Gastroesophageal sphincter (tissue), 3 donors: ENCODE measurements at regions not wholly inside any gene's neighbourhood (a gene's known extent, or its start where the extent isn't known, plus 50 kb on each side); places are given as distances from the start of the nearest gene placed in this dataset.

Experiments
- EP300 ChIP-seq: sonication (generic); formaldehyde crosslinking; IDR thresholded peaks from one replicate; pipeline ENCODE4 v1.6.1; 2017; ENCODE audit warnings: antibody characterized with exemption, mild to moderate bottlenecking
- POLR2A ChIP-seq, 2 donors: fragments of 450-650 bp; IDR thresholded peaks; one replicate each; pipeline ENCODE4 v1.6.1; 2017; ENCODE audit warnings: antibody characterized with exemption in 2 of 2, mild to moderate bottlenecking in 2 of 2, moderate library complexity in 1 of 2
- POLR2AphosphoS5 ChIP-seq: sonication (generic); formaldehyde crosslinking; IDR thresholded peaks from one replicate; pipeline ENCODE4 v1.6.1; 2017; ENCODE audit warnings: antibody characterized with exemption
- TF ChIP-seq, protein P1 (sequence below), 4 experiments: fragments of 200-600 bp in 2 of 4; fragments of 450-650 bp in 2 of 4; sonication (generic) in 1 of 4; IDR thresholded peaks; one replicate each; pipeline ENCODE4 v1.5.1; 2017 to 2019; ENCODE audit warnings: antibody characterized with exemption in 4 of 4, mild to moderate bottlenecking in 2 of 4, moderate library complexity in 2 of 4

DNA sequence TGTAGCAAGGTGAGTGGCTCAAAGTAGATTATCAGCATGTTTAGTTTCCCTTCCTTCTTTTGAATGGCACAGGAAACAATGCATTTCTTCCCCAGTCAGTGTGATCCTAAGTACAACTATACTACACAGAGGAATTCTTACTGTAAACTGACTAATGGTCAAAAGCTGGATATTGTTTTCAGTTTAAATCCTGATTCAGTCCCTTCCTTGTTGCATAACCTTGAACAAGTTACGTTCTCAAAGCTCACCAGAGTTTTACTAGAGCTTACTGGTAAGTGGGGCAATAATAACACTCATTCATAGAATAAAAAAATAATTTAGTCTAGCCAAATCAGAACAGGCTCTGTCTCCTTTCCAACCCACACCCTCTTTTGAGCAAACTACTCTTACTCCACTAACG lies 180.1 kb downstream of the POSTN start:
- TF ChIP-seq, protein P1, sequence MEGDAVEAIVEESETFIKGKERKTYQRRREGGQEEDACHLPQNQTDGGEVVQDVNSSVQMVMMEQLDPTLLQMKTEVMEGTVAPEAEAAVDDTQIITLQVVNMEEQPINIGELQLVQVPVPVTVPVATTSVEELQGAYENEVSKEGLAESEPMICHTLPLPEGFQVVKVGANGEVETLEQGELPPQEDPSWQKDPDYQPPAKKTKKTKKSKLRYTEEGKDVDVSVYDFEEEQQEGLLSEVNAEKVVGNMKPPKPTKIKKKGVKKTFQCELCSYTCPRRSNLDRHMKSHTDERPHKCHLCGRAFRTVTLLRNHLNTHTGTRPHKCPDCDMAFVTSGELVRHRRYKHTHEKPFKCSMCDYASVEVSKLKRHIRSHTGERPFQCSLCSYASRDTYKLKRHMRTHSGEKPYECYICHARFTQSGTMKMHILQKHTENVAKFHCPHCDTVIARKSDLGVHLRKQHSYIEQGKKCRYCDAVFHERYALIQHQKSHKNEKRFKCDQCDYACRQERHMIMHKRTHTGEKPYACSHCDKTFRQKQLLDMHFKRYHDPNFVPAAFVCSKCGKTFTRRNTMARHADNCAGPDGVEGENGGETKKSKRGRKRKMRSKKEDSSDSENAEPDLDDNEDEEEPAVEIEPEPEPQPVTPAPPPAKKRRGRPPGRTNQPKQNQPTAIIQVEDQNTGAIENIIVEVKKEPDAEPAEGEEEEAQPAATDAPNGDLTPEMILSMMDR (IDR thresholded peaks at IDR 0.05) = no peak
- TF ChIP-seq EP300 (no peak), POLR2AphosphoS5 (no peak), POLR2A (IDR thresholded peaks at IDR 0.05) (no peak)
